ENCODE measurements at regions not wholly inside any gene's neighbourhood (a gene's known extent, or its start where the extent isn't known, plus 50 kb on each side); places are given as distances from the start of the nearest gene placed in this dataset.

- H3K4me3 ChIP-seq (ENCODE audit: low read length), result no peak overlapping the region
- no peak for TF ChIP-seq CTCF (IDR thresholded peaks at IDR 0.05; ENCODE audit: insufficient read depth, low read depth, low read length, missing control alignments)
- no peak for DNase-seq (ENCODE audit: low read depth)
Observed at GRCh38 chr7:85627791-85628586, 441.1 kb upstream of the SEMA3D start.

GRCh38 chr7:85622059-85622458 lies 435.2 kb upstream of the SEMA3D start:
- no peak for DNase-seq (ENCODE audit: low read depth)
- H3K4me3 ChIP-seq (ENCODE audit: low read length), result no peak overlapping the region
- TF ChIP-seq CTCF (IDR thresholded peaks at IDR 0.05; ENCODE audit: insufficient read depth, low read depth, low read length, missing control alignments), result no peak

- no peak for TF ChIP-seq CTCF (IDR thresholded peaks at IDR 0.05; ENCODE audit: insufficient read depth, low read depth, low read length, missing control alignments)
- DNase-seq (ENCODE audit: low read depth), result no peak
- H3K4me3 ChIP-seq (ENCODE audit: low read length), result no peak overlapping the region
Observed at GRCh38 chr7:85620936-85621685, 434.3 kb upstream of the SEMA3D start.

GRCh38 chr7:85619236-85619635 lies 432.4 kb upstream of the SEMA3D start:
- no peak overlapping the region for H3K4me3 ChIP-seq (ENCODE audit: low read length)

GRCh38 chr7:85614684-85615083 lies 427.8 kb upstream of the SEMA3D start:
- DNase-seq (ENCODE audit: low read depth), result no peak
- no peak for TF ChIP-seq CTCF (IDR thresholded peaks at IDR 0.05; ENCODE audit: insufficient read depth, low read depth, low read length, missing control alignments)
- H3K4me3 ChIP-seq (ENCODE audit: low read length), result no peak overlapping the region

More at GRCh38 chr7:85619236-85619635, 432.4 kb upstream of the SEMA3D start:
- TF ChIP-seq CTCF (IDR thresholded peaks at IDR 0.05; ENCODE audit: insufficient read depth, low read depth, low read length, missing control alignments), result no peak
- no peak for DNase-seq (ENCODE audit: low read depth)

- no peak overlapping the region for H3K4me3 ChIP-seq (ENCODE audit: low read length)
- TF ChIP-seq CTCF (IDR thresholded peaks at IDR 0.05; ENCODE audit: insufficient read depth, low read depth, low read length, missing control alignments), result no peak
- no peak for DNase-seq (ENCODE audit: low read depth)
Observed at GRCh38 chr7:85612514-85612913, 425.7 kb upstream of the SEMA3D start.

All from epithelial cell of esophagus (primary cell).